Bone marrow (tissue), 2 donors: ENCODE measurements at regions not wholly inside any gene's neighbourhood (a gene's known extent, or its start where the extent isn't known, plus 50 kb on each side); places are given as distances from the start of the nearest gene placed in this dataset.

Source experiments
- DNase-seq, 2 donors: peaks; one replicate each; lab custom pipeline; 2025; lab: John Stamatoyannopoulos, UW

- no peak for DNase-seq
Observed at GRCh38 chr12:18969512-18969911, 160.0 kb upstream of the PLEKHA5 start.

- DNase-seq: no peak
Observed at GRCh38 chr12:18970603-18971002, 158.9 kb upstream of the PLEKHA5 start.

- DNase-seq: no peak
Observed at GRCh38 chr12:18971932-18972331, 157.6 kb upstream of the PLEKHA5 start.

DNA sequence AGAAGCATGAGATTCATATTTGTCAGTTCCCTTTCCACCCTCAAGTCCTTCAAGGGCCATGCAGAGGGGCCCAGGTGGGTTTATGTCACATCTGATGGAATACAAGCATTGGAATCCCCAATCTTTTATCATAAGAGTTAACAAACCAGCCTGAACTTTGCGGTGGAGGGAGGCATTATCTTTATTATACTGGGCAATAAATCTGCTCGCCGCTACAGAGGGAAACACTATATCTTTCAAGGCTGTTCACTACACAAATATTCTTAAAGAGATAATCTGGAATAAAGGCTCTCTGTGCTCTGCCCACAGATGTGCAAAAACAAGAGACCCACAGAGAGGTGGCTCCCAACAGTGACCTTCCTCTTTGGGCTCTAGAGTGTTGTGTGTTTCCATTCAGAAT, 153.6 kb upstream of the PLEKHA5 start:
- no peak for DNase-seq

GRCh38 chr12:18979401-18980126, 150.0 kb upstream of the PLEKHA5 start:
- DNase-seq: no peak

DNA sequence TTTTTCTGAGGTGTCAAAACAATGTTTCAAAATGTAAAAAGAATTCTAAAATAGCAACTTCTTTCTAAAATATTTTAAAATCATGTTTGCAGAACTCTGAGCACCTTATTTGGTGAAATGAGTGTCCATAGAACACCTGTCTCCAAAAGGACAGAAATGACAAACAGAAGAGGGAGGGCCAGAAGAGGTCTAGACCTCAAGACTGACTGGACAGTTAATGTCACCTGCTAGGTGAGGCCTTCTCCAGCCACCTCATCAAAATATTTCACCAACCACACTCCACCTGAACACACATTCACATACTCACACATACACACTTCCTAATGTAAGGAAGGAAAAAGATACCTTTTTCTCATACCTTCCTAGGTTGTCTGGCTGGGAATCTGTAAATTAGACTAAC, 147.8 kb upstream of the PLEKHA5 start:
- no peak for DNase-seq

DNA sequence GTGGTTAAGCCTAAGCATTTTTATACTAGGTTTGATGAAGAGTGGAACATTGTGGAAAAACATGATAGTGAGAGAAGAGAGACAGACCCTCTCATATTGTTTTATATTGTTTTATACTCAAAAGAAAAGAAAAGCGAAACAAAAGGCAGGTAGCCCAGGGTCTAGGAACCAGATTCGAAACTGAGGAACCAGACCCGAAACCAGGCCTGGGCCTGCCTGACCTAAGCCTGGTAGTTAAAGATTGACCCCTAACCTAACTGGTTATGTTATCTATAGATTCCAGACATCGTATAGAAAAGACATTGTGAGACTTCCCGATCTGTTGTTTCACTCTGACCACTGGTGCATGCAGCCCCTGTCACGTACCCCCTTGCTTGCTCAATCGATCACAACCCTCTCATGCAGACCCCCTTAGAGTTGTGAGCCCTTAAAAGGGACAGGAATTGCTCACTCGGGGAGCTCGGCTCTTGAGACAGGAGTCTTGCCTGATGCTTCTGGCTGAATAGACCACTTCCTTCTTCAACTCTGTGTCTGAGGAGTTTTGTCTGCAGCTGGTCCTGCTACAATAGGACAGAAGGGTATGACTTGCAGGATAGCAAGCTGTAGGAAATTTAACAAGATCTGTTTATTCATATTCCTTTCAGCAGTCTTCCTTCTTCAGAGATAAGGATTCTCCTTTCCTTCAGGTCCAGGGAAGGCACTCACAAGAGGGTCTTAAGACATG, 147.1 kb upstream of the PLEKHA5 start:
- no peak for DNase-seq

DNA sequence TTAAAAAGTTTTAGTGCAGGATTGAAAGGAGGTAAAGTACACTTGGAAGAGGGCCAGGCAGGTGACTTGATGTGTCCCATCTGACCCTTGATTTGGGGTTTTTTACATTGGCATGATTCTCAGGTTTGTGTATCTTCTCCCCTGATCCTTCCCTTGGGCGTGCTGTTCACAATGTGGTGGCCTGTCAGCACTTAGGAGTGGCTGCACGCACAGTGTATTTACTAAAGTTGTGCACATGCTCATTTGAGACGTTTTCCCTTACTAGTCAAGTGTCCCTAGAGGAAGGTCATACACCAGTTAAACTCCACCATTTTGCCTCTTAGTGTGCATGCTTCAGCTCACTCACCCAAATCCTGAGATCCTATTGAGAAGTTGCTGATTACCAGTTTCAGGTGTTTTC, 145.7 kb upstream of the PLEKHA5 start:
- DNase-seq: no peak

DNA sequence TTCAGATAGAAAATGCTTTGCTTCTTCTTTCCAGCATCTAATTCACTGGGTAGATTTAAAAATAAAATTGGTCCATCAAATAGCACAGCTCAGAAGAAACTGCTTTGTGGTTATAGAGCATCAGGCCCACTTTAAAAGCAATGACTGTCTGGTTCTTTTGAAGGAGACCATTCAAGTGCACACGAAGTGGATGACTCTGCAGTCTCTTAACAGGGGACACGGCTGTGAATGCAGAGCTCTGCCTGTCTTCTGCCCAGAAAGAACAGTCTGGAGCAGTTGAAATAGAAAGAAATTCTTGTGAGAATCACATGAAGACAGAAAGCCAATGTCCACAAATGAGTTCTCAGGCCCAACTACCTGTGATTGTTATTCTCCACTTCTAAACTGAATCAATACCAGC, 138.7 kb upstream of the PLEKHA5 start:
- DNase-seq: no peak

GRCh38 chr12:18992336-18992735, 137.2 kb upstream of the PLEKHA5 start:
- DNase-seq: no peak

DNA sequence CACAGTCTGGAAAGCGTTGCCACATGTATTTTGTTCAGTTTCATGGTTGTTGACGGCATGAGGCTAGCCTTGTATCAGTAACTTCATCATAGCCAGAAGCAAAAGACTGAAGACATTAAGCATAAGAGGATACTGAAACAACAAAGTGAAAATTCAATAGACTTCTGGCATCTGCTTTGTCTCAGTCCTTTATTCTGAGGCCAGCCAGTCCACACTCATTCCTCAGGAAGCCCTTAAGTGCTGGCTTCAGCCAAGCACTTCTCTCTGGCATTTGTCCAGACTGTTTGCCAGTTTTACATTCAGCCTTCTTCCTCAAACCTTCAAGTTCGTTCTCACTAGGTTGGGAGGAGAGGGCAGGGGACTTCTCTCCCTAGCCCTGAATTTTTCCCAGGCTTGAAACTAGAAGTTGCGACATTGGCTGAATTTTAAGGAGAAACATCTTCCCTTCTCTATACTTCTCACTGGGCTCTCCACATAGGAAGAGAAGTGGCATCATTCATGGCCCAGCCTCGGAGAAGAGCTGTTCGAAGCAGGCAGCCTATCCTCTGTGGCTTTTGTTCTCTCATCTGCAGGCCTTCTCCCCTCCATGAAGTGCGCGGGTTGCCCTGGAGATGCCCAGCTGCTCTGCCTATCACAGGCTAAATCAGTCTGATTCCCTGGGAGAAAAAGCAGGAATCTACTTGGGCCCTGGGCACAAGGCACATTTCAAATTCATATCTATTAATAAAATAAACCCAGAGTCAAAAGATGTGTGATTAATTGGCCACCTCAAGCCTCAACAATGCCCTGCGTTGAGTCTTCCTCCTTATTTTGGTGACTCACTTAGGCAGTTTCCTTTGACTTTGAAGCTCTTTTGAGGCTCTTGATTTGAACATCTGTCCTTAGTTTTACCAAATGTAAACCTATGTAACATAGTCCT, 130.9 kb upstream of the PLEKHA5 start:
- DNase-seq: no peak

GRCh38 chr12:19000836-19001235, 128.7 kb upstream of the PLEKHA5 start:
- no peak for DNase-seq

DNA sequence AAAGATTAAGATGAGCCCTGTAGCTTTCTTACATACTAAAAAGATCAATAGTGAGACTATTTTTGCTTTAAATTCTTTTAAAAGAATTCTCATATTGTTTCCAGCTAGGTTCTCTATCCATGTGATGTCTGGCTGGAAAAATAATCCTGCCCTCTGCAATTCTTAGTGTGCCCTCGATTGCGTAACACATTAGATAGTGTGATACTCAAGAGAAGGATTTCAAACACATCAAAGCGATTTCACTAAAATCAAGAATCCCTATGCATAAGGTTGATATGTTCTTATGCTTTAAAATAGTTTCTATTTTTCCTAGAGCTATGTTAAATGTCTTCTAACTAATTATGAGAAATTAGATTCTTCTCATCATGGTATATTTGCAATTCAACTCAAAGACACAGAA, 127.3 kb upstream of the PLEKHA5 start:
- no peak for DNase-seq

DNA sequence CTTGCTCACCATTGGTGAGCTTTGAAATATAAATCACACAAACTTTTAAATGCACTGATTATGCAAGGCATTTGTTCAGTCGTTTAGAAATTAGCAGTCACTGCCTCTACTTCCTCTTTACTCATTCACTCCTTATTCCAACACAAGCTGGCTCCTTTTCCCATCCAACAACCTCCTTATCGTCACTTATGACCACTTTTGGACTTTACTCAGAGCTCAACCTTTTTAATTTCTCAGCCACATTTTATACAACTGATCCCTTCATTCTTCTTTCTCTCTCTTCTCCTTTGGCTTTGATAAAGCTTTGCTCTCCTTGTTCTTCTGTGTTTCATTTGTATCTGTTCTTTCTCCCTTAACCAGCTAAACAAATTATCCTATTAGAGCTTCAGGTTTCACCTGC, 126.4 kb upstream of the PLEKHA5 start:
- no peak for DNase-seq

GRCh38 chr12:19003987-19004619, 125.4 kb upstream of the PLEKHA5 start:
- no peak for DNase-seq

DNA sequence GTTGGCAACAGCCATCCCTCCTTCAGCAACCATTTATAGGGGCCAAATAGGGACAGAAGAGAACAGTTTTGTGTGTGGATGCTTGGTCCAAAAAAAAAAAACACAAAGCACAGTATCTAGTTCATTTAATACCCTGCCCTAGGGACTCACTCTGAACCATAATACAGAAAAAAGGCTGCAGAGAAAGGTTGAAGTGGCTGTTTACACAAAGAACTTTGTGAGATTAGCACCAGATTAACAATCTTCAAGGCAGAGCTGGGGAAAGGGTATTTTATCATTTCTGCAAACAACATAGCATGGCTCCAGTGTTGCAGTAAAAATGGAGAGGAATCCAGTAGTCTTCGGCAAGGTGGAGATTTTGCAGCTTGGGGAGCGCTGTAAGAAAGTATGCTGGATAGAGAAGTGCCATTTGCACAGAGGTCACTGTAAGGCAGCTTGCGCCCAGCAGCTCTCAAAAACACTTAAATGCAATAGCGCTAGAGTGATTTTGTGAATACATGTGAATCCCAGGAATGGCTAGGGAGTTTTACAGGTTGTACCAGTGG, 124.2 kb upstream of the PLEKHA5 start:
- DNase-seq: no peak

- DNase-seq: no peak
Observed at GRCh38 chr12:19006626-19007137, 122.9 kb upstream of the PLEKHA5 start.

- DNase-seq: no peak
Observed at GRCh38 chr12:19008102-19008501, 121.4 kb upstream of the PLEKHA5 start.

GRCh38 chr12:19010087-19010486, 119.4 kb upstream of the PLEKHA5 start:
- DNase-seq: no peak

DNA sequence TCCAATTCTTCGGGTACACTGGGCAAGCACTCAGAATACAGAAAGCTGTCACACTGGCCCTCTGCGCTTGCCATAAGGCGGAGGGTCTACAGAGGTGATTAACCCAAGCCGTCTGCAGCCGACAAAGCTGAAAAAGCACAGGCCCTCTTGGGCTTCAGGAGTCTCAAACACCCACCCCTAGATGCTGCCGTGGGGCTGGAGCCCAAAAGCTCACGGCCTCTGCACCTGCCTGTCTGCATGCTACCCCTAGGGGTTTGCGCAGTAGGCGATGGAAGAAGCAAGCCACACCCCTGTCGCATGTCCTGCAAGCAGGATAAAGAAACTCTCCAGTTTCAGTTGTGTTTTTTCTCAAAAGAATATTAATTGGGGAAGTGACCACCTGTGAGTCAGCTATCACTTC, 118.8 kb upstream of the PLEKHA5 start:
- no peak for DNase-seq

GRCh38 chr12:19012965-19013364, 116.6 kb upstream of the PLEKHA5 start:
- DNase-seq: no peak

DNA sequence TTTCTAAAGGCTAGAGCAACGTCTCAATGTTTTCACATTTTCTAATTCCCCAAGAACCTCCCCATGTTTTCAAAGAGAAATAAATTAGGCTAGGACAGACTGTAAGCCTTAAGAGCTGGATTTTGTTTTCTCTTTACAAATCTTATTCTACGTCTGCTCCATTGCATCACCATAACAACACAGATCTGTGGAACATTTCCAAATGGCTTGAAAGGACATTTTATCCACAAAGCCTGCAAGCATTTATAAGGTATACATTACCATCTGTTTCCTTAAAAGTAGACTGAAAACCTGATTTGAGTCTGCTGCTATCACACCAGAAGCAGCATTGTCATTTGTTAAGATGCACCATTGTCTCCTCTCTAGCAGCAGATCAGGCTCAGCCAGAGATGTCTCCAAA, 115.3 kb upstream of the PLEKHA5 start:
- DNase-seq: no peak
